ENCODE measurements at regions not wholly inside any gene's neighbourhood (a gene's known extent, or its start where the extent isn't known, plus 50 kb on each side); places are given as distances from the start of the nearest gene placed in this dataset.
"Not testable (repeated sequence)": the region's sequence is repeated elsewhere in the genome, so short reads cannot be mapped to it uniquely, and the experiment has no call there.

- DNase-seq (no peak), ATAC-seq (ENCODE audit: low FRiP score in 2 of 2) (no peak)
- no peak overlapping the region for H3K4me3 ChIP-seq
- H3K27me3 ChIP-seq = no peaks in the 10 kb centered on the region
- H3K4me1 ChIP-seq = no peaks in the 10 kb centered on the region
- TF ChIP-seq, protein P1, sequence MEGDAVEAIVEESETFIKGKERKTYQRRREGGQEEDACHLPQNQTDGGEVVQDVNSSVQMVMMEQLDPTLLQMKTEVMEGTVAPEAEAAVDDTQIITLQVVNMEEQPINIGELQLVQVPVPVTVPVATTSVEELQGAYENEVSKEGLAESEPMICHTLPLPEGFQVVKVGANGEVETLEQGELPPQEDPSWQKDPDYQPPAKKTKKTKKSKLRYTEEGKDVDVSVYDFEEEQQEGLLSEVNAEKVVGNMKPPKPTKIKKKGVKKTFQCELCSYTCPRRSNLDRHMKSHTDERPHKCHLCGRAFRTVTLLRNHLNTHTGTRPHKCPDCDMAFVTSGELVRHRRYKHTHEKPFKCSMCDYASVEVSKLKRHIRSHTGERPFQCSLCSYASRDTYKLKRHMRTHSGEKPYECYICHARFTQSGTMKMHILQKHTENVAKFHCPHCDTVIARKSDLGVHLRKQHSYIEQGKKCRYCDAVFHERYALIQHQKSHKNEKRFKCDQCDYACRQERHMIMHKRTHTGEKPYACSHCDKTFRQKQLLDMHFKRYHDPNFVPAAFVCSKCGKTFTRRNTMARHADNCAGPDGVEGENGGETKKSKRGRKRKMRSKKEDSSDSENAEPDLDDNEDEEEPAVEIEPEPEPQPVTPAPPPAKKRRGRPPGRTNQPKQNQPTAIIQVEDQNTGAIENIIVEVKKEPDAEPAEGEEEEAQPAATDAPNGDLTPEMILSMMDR (IDR thresholded peaks at IDR 0.05) = no peak
- TF ChIP-seq POLR2A (IDR thresholded peaks at IDR 0.05) (no peak), POLR2AphosphoS5 (IDR thresholded peaks at IDR 0.05) (no peak), EP300 (IDR thresholded peaks at IDR 0.05) (no peak)
- H3K9me3 ChIP-seq = no peaks in the 10 kb centered on the region
- H3K27ac ChIP-seq = no peak overlapping the region
- 51 to 54% methylated on average over 5 to 6 of the region's 6 CpGs for WGBS, 2 donors
- H3K36me3 ChIP-seq = no peaks in the 10 kb centered on the region
Measured at GRCh38 chr3:5376761-5377160, 189.3 kb downstream of the EDEM1 start.

GRCh38 chr3:5379266-5379665 is 191.8 kb downstream of the EDEM1 start:
- H3K9me3 ChIP-seq; H3K27ac ChIP-seq; H3K4me3 ChIP-seq; DNase-seq; H3K4me1 ChIP-seq; ATAC-seq (ENCODE audit: low FRiP score in 2 of 2); H3K27me3 ChIP-seq; H3K36me3 ChIP-seq: not testable (repeated sequence)
- WGBS, 2 donors = 95 to 97% methylated on average over 3 of the region's 3 CpGs

- not testable (repeated sequence) for ATAC-seq (ENCODE audit: low FRiP score in 2 of 2)
Measured at GRCh38 chr3:5383486-5384263, 196.2 kb downstream of the EDEM1 start.

DNA sequence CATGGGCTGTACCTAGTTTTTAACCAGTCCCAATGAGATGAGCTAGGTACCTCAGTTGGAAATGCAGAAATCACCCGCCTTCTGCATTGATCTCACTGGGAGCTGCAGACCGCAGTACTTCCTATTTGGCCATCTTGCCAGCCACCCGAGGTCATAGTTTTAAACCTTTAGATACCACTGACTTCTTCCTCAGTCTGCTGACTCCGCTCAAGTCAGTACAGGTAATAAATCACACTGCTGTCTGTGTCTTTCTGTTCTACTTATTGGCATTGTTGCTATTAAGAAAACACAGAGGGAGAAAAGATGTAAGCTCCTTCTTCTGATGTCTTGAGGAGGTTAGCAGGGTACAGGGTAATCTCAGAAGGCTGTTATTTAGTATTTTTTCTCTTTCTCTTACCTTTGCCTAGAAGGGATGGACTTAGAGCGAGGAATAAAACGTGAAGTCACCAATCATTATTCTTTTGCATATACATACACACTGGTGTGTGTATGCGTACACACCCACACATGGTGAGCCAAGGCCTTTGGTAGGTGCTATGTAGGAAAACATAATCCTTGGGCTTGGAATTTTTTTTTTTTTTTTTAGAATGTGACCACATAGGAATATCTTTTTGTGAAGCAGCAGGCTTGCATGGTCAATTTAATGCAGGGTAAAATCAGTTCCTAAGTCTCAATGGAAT is 197.2 kb downstream of the EDEM1 start:
- Histone ChIP-seq H3K9me3 (no peaks in the 10 kb centered on the region), H3K36me3 (no peaks in the 10 kb centered on the region), H3K4me3 (no peak overlapping the region), H3K27me3 (no peaks in the 10 kb centered on the region), H3K4me1 (no peaks in the 10 kb centered on the region), H3K27ac (no peak overlapping the region)
- no peak for TF ChIP-seq EP300 (IDR thresholded peaks at IDR 0.05)
- no peak for TF ChIP-seq POLR2AphosphoS5 (IDR thresholded peaks at IDR 0.05)
- TF ChIP-seq, protein P1 (IDR thresholded peaks at IDR 0.05) = no peak
- TF ChIP-seq POLR2A (IDR thresholded peaks at IDR 0.05) = no peak
- 83 to 84% methylated on average over 7 of the region's 7 CpGs for WGBS, 2 donors
- no peak for ATAC-seq (ENCODE audit: low FRiP score in 2 of 2)
- no peak for DNase-seq

More at GRCh38 chr3:5383486-5384263, 196.2 kb downstream of the EDEM1 start:
- H3K4me3 ChIP-seq, H3K36me3 ChIP-seq, H3K4me1 ChIP-seq, H3K9me3 ChIP-seq, H3K27me3 ChIP-seq, H3K27ac ChIP-seq, DNase-seq: not testable (repeated sequence)
- WGBS, 2 donors = 69 to 80% methylated on average over 5 to 12 of the region's 12 CpGs

GRCh38 chr3:5388091-5388490 is 200.6 kb downstream of the EDEM1 start:
- 60 to 79% methylated on average over 1 of the region's 1 CpG for WGBS, 2 donors
- Histone ChIP-seq H3K4me1 (no peaks in the 10 kb centered on the region), H3K27me3 (no peaks in the 10 kb centered on the region), H3K9me3 (no peaks in the 10 kb centered on the region), H3K36me3 (no peaks in the 10 kb centered on the region), H3K27ac (no peak overlapping the region), H3K4me3 (no peak overlapping the region)
- TF ChIP-seq, protein P1 (IDR thresholded peaks at IDR 0.05) = no peak
- TF ChIP-seq POLR2A (IDR thresholded peaks at IDR 0.05) = no peak
- no peak for TF ChIP-seq EP300 (IDR thresholded peaks at IDR 0.05)
- TF ChIP-seq POLR2AphosphoS5 (IDR thresholded peaks at IDR 0.05) = no peak
- no peak for ATAC-seq (ENCODE audit: low FRiP score in 2 of 2)
- no peak for DNase-seq
